Stimulated activated naive CD4-positive, alpha-beta T cell (primary cell): ENCODE measurements at regions not wholly inside any gene's neighbourhood (a gene's known extent, or its start where the extent isn't known, plus 50 kb on each side); places are given as distances from the start of the nearest gene placed in this dataset.
"Not testable (repeated sequence)": the region's sequence is repeated elsewhere in the genome, so short reads cannot be mapped to it uniquely, and the experiment has no call there.

Experiments used
- DNase-seq, 6 experiments: peaks; one replicate each; lab custom pipeline; 2025; lab: John Stamatoyannopoulos, UW

DNA sequence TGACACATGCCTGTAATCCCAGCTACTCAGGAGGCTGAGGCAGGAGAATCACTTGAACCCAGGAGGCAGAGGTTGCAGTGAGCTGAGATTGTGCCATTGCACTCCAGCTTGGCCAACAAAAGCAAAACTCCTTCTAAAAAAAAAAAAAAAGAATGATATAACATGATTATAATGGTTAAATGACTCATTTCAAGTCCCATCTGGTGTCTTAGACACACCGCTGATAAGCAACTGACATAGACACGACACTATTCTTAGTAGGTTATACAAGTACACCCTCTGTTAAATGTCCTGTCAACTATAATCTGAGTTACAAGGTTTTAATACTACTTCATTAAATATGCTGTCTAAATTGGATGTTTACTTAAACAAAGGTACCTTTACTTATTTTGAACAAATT lies 405.3 kb upstream of the CLINT1 start:
- DNase-seq = no peak

DNA sequence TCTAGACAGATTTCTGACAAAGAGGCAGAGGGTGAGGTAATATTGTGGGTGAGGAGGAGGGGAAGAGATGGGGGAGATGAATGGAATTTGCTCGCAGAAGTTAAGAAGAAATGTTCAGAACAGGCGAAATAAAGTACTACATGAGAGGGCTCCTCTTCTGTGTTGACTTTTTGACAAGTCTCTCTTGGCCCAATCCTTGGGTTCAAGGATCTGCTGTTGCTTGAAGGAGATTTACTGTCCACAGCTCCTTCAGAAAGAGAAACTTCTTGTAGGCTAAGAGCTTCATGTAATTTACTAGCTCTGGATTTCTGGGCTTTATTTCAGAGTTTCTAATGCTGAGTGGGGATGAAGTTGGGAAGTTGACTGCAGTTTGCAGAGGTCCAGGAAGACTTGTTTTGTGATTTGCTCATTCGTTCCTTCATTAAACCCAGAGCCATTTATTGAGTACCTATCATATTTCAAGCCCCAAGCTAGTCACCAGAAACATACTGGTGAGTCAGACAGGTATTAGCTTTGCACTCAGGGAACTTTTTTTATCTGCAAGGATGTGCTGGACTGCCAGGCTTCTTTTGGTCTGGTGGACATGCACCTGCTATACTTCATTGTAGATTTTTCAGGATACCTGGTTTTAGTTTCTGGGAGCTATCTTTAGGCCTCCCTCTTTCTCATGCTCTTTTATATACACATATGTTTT lies 402.9 kb upstream of the CLINT1 start:
- no peak for DNase-seq

DNA sequence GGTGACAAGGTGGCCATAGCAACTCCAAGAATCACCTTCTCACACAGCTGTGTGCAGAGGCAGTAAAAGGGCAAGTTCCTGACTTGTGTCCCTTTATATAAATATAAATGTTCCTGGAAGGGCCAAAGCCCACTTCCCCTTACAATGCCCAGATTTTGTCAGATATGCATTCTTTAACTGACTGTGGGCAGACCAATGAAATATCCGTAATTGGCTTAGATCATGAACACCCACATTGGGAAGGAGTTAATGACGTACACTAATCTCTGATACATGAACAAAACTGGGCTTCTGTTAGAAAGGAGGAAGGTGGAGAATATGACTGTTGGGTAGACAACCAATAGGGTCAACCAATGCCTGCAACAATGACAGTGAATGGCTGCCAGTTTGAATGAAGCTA lies 397.2 kb upstream of the CLINT1 start:
- DNase-seq = no peak

DNA sequence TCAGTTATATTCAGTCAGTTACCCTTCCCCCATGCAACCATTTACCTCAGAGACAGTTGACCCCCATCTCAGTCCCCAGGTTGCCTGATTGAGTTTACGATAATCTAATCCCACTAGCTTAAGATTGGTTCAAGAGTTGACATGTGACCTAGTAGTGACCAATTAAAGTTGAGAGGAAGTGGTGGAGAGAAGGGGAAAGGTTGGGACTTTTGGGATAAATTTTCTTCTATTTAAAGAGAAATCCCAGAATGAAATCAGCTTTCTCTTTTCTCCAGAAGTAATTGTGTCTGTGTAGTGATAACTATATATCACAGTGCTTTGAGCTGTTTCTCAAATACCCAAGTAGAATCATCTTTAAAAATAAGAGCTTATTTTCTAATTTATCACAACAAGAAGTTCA lies 396.7 kb upstream of the CLINT1 start:
- no peak for DNase-seq

DNA sequence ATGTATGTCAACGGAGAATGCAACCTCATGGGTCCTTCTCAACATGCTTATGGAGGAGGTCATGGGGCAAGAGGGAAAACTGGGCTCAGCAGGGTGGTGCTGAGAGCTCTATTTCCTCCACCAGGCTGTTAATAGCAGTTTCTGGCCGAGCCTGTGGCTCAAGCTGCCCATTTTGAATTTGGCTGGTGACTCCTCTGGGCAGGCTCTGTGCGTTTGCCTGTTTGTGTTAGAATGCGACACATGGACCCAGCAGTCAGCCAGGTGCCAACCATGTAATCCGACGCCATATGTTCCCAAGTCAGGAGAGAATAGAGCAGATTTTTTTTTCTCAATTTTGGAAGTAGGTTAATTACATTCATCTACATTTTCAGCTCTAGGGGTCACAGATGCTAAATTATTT lies 387.7 kb upstream of the CLINT1 start:
- DNase-seq = no peak

DNA sequence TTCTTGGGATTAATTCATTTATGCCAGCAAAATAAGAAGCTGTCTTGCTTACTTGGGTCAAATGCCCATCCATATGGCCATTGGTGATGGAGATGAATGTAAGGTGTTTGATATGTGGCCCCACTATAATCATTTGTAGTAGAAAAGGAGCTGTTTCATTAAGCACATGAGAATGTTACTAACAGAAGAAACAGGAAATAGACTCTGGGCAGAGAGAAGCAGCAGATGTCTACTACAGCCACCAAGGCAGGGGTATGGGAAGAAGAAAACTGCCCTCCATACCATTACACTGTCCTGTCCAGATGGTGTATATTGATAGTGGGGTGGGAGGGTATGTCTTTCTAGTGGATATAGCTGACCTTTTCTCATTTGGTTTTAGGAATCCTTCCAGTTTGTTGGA lies 386.6 kb upstream of the CLINT1 start:
- DNase-seq = no peak

DNA sequence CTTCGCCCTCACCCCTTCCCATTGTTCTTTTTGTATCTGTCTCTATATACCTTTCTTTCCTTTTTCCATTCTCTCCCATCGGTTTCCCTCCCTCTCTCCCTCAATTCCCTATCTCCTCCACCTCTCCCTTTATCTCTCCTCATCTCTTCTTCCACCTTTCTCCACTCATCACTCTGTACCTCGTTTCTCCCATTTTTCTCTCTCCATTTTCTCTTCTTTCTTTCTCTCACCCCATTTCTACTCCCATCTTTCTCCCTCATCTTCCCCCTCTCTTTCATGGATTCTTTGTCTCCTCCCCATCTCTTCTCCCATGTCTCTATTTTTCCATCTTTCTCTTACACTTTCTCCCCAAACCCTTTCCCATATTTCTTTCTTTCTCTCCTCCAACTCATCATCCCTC lies 385.9 kb upstream of the CLINT1 start:
- no peak for DNase-seq

DNA sequence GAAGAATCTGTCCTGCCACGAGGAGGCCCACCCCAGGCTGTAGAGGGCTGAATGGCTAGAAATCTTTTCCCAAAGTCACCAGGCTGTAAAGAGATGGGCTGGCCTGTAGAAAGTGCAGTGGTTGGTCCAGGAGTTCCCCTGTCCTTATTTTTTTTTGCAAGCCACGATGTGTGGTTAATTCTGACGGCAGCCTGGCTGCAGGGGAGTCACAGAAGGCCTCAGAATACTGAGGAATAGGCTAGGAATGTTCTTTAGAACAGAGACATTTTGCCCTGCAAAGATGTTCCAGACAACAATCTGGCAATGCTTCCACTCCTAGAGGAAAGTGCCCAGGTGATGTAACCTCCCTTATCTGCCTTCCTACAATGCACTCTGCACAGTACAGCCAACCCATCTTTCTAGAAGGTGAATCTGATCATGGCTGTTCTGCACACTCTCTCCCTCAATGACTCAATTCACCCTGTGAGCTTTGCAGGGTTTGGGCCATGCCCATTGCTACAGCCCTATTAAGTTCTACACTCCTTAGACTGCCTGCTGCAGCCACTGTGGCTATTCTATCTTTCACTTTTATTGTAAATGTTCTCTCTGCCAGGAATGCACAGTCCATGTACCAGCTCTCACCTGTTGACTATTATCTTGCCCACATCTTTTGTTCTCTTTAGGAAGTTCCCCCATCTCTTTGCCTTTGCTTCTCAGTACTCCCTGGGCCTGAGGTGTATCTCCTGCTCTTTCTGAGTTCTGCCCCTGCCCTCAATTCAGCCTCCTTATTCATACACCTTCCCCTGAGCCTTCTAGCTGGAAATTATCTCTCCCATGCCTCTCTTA lies 377.8 kb upstream of the CLINT1 start:
- DNase-seq = no peak

DNA sequence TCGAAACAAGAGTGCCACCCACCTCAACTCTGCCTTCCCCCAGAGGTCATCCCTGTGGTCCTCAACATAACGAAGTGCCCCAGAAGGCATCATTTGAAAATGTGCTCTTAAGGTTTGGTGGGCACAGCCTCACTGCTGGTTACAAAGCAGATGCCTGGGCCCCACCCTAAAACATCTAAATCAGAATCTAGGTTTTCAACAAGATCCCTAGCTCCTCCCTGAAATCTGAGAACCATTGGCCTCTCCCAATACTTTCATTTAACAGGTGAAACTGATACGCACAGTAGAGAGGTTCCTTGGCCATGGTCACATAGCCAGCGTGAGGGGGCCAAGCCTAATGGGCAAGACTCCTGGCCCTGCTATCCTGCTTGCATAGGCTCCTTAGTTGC lies 376.2 kb upstream of the CLINT1 start:
- DNase-seq = no peak

DNA sequence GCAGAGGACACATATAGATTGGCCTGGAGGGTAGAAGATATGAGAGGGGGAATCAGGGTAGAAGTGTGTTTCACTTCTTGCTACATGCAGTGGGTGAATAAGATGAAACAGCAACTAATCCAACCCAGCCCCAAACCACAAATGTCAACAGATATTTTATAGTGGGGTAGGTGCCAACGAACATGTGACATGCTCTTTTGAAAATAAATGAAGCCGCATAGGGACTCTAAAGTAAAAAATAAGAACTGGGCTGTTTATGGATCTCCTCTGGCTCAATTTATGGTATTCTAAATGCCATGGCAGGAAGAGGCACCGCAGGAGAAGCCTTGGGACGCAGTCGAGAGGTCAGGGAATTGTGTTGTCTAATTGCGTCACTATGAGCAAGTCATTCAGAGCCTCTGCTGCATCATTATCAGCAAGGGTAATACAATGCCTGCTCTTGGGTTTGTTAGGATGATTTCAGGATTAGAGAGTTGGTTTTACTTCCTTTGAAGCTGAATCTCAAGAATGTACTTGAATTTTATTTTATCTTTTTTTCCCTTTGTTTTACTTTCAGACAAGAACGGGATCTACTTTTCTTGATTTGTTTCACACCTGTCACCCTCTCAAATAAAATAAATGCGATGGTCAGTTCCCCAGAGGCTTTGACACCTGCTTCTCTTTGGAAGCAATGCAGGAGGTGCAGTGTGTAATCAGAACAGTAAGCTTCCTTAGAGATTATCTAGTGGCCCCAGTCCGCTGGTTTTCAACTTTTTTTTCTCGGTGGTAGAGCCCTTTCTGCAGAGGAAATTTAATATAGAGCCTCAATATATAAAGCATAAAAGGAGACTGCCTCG lies 375.6 kb upstream of the CLINT1 start:
- no peak for DNase-seq

DNA sequence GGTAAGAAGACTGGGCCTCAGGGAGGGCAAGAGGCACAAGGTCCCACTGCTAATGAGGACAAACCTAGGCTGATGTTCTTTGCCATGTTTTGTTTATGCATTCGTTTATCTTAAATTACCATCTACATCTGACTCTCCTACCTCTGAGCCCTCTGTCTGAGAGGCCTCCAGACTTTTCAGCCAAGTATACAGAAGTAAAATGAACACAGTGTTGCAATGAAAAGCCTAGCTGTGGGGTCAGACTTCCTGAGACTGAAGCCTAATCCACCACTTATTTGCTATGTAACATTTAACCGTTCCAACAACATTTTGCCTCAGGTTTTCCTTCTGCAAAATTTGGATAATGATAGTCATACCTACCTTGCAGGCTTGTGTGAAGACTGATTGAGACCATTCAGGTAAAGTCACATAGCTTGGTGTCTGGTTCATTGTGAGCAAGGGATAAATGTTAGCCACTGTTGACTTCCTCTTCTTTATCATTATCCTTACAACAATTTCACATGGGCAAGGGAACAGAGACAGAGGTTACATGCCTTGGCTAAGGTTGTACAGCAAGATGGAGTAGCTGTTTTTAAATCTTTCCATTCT lies 374.9 kb upstream of the CLINT1 start:
- DNase-seq = no peak

DNA sequence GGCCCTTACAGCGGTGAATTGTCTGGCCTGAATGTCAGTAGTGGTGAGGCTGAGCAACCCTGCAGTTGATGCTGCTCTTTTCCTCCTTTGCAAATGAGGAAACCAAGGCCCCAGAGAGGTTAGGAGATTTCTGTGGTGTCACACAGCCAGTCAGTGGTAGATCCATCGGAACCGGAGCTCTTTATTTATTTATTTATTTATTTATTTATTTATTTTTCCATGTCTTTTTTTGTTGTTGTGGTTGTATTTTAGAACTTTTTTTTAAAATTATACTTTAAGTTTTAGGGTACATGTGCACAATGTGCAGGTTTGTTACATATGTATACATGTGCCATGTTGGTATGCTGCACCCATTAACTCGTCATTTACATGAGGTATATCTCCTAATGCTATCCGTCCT lies 368.4 kb upstream of the CLINT1 start:
- not testable (repeated sequence) for DNase-seq

DNA sequence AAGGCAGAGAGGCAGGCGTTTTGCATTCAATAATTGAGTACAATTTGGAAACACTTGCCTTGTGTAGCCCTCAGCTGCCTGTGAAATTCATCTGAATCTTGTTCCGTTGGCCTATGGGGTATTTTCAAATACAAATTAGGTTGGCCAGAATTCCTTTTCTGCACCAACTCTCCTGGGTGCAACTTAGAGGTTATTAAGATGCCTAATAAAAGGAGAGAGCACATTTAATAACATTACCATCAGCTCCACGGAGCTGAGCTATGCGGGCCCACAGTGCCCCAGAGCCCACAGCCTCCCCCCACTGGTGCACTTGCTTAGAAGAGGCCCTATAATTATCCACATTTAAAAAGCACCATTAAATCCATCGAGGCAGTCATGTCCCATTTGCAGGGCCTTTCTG lies 367.6 kb upstream of the CLINT1 start:
- DNase-seq = no peak

DNA sequence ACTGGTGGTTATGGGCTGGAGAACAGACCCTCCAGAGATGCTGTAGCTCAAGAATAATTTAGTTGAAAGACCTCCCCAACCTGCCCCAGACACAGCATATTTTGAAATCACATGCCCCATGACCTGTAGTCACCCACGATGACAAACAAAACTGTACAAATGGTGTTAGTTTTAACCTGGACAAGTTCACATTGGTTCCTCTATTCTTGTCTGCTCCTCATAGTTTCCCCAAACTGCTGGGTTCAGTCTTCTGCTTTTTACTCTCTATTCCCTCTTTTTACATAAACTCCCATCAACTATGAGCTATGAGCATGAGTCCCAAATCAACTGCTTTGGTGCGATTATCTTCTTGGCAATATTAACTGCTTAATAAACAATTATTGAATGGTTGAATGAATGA lies 365.3 kb upstream of the CLINT1 start:
- no peak for DNase-seq

DNA sequence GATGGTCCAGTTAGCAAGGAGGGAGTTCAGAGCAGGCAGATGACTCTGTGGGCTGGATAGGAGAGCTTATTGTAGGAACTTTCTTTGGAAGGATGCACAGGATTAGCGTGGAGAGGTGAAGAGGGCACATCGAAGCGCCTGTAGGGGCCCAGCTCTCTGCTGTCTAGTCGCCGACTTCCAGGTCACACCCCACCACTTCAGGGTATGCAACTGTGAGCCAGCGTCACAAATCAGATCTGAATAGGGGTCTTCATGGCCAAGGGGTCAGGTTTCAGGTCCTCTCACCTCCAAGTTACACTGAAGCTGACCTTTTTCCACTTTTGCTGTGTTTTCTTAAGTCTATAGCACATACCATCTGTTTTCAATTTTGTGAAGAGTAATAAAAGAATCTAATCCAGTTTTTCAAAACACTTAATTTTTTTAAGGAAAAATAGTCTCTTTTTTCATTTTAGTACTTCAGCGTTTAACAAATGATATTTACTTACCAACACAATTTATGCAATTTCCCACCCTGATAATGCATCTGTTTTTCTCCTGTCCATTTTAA lies 364.2 kb upstream of the CLINT1 start:
- DNase-seq = no peak

DNA sequence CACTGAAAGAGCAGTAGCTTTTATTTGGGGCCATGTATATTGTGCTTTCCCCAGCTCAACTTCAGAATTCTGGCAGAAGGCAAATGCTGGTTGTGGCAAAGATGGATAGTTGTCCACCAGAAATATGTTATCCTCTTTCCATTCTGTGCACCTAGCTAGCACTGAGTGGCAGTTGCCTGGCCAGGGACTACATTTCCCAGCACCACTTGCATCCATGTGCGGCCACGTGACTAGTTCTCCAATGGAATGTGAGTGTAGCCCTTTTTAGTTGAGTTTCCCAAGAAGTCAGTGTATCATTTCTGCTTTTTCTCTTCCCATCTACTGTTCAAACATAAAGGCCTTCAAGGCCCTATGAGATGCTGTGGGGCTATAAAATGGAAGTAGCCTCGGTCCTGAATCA lies 354.0 kb upstream of the CLINT1 start:
- no peak for DNase-seq

DNA sequence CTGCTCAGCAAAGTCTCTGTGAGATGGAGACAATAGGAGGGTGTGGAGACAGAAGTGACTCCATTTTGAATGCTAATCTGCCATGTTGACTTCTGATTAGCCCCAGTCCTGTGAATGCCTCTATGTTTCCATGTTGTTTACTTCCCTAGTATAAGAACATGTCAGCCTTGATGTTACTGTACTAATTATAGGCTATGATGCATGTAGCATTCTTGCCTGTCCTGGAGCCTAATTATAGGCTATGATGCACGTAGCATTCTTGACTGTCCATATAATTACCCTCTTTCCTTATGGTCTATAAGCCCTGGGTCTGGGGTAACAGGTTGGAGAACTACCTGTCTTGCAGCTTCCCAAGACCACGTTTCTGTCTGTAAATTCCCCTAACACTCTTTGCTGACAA lies 353.3 kb upstream of the CLINT1 start:
- DNase-seq = no peak

DNA sequence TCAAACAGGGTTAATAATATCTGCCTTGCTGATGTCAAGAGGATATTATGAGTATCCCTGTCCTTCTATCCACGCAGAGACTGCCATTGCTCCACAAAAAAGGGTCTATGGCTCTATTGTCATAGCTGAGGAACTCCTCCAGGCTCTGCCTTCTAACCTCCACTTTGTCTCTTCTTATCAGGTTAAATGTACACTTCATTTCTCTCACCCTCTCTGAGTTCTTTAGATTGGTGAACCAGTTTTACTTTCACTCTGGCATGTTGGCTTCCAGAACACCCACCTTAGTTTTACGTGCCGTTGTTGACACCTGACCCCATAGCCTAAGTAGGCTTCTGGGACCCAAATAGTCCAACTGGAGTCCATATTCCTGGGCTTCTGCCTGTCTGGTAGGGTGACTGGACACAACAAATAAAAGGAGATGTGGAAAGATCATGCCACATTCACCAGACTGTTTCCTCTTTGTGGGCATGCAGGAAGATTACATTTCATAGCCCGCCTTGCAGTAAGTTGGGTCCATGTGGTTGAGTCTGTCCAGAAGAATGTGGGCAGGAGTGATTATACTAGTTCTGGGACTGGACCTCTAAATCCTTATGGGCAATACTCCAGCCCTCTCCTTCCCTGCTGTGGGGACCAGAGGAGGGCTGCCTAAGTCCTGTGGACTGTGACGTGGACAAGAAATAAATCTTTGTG lies 350.4 kb upstream of the CLINT1 start:
- DNase-seq = no peak

DNA sequence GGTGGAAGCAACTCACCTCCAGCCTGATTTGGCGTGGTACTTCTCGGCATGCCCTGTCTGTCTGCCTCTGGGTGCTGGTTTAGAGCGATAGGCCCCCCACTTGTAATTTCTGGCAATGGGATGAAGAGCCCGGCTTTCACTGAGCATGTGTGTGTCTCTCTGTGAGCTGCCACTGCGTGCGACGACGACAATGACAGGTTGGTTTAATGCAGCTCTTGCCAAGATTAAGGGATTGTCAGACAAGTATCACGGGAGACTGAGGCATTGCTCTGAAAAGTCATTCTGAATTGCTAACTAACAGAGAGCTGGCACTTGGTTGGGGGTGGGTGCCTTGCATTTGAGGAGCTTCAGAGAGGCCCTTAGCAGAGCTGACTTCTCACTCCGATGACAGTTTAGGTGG lies 348.8 kb upstream of the CLINT1 start:
- no peak for DNase-seq

DNA sequence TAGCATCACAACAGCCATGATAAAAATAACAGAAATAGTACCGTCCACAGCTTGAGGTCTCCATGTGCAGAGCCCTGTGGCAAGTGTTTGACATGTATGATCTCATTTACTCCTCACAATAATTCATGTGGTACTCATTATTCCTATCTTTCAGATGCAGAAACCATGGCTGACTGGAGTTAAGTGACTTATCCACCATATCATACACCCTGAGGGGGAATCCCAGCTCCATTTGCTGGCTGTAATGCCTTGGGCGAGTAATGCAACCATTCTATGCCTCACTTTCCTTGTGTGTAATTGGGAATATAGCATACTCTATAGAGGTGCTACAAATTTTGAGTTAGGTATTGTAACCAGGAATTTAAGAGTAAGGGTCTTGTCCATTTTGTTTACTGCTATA lies 347.0 kb upstream of the CLINT1 start:
- no peak for DNase-seq

DNA sequence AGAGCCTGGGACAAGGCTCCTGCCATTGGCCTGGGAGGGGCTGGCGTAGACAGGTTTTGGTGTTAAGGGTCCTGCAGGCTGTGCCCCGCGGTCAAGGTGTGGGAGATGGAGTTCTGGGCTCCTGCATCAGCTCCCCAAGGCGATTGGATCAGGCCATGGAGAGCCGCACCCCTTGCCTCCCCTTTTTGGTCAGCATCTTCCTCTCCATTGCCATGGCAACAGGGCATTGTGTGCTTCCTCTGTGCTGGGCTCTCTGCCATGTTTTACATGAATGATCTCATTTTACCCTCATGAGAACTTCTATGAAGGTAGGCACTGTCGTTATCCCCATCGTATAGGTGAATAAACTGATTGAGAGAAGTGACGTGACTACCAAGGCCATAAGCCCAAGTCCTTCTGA lies 344.3 kb upstream of the CLINT1 start:
- no peak for DNase-seq

DNA sequence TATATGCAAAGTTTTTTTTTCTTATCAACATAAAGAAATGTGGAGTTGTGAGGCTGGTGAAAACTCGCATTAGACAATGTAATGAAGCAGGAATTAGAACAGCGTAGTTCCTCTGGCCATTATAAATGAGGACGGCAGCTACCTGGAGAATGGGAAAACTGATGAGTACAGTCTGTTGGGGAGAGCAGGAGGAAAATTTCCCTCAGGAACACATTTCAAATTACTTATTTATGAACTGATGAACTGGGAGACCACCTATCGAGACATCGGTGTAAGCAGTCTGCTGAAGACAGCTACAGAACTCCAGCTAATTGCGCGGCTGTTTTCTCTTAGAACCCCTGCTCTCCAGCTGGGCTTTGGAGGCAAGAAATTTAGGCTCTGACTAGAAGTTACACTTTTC lies 343.9 kb upstream of the CLINT1 start:
- no peak for DNase-seq
